Spleen (tissue), 11 donors: ENCODE measurements at regions not wholly inside any gene's neighbourhood (a gene's known extent, or its start where the extent isn't known, plus 50 kb on each side); places are given as distances from the start of the nearest gene placed in this dataset.

Experiments used
- DNase-seq: peaks from one replicate; pipeline ENCODE4 v3.0.0-alpha.2; 2020
- H3K27ac ChIP-seq, 8 donors: fragments of 200-600 bp; sonication (generic) in 7 of 8; 1 replicate in 4 of 8; 2 replicates in 4 of 8; pipeline versions ENCODE4 v1.5.0 to v1.8.0; 2016 to 2021; ENCODE audit warnings: inconsistent platforms in 4 of 8, mild to moderate bottlenecking in 4 of 8, moderate library complexity in 1 of 8
- H3K27me3 ChIP-seq, 7 donors: fragments of 200-600 bp; sonication (generic) in 6 of 7; replicated peaks in 1 of 7; 1 replicate in 4 of 7; 2 replicates in 3 of 7; pipeline versions ENCODE4 v1.5.0 to v1.8.0; 2016 to 2021; ENCODE audit warnings: inconsistent platforms in 3 of 7, mild to moderate bottlenecking in 1 of 7
- H3K36me3 ChIP-seq, 6 donors: fragments of 200-600 bp; sonication (generic) in 5 of 6; 1 replicate in 4 of 6; 2 replicates in 2 of 6; pipeline versions ENCODE4 v1.5.0 to v1.8.0; 2016 to 2021; ENCODE audit warnings: inconsistent platforms in 2 of 6
- H3K4me1 ChIP-seq, 6 donors: fragments of 200-600 bp; sonication (generic) in 5 of 6; 1 replicate in 3 of 6; 2 replicates in 3 of 6; pipeline versions ENCODE4 v1.5.0 to v1.8.0; 2016 to 2021; ENCODE audit warnings: inconsistent platforms in 3 of 6
- H3K4me3 ChIP-seq, 8 donors: fragments of 200-600 bp; sonication (generic) in 7 of 8; 1 replicate in 4 of 8; 2 replicates in 4 of 8; pipeline versions ENCODE4 v1.5.0 to v1.8.0; 2016 to 2021; ENCODE audit warnings: inconsistent platforms in 4 of 8, mild to moderate bottlenecking in 4 of 8, moderate library complexity in 2 of 8
- H3K9me3 ChIP-seq, 8 donors: fragments of 200-600 bp; sonication (generic) in 7 of 8; 1 replicate in 4 of 8; 2 replicates in 4 of 8; pipeline versions ENCODE4 v1.5.0 to v1.8.0; 2016 to 2021; ENCODE audit warnings: inconsistent platforms in 4 of 8
- POLR2A ChIP-seq, 3 donors: fragments of 450-650 bp; IDR thresholded peaks; one replicate each; pipeline ENCODE4 v1.5.1; 2017; ENCODE audit warnings: antibody characterized with exemption in 3 of 3, mild to moderate bottlenecking in 1 of 3
- POLR2AphosphoS5 ChIP-seq, 3 donors: sonication (generic); formaldehyde crosslinking; IDR thresholded peaks; one replicate each; pipeline ENCODE4 v1.5.1; 2017; ENCODE audit warnings: antibody characterized with exemption in 3 of 3
- WGBS, 5 donors: extraction: QIAGEN DNeasy Blood & Tissue Kit in 3 of 5; methylation state at CpG; one replicate each; pipeline versions ENCODE4 v1.1.5 to v1.1.7; 2013 to 2018; 5-methylcytosine and 5-hydroxymethylcytosine counted together
- intact Hi-C: fragments of 100-400 bp; cut with DNase I; formaldehyde crosslinking; loops from one replicate; pipeline ENCODE4 v1.15.0; 2023; ENCODE audit warnings: low total_unique reads
- TF ChIP-seq, protein P1 (sequence below), 11 experiments: fragments of 200-600 bp in 7 of 11; fragments of 450-650 bp in 4 of 11; sonication (generic) in 4 of 11; IDR thresholded peaks in 8 of 11; conservative IDR thresholded peaks in 3 of 11; 1 replicate in 7 of 11; 2 replicates in 4 of 11; pipeline versions ENCODE4 v1.4.0 to v1.8.0; 2016 to 2021; ENCODE audit warnings: antibody characterized with exemption in 11 of 11, inconsistent platforms in 4 of 11, mild to moderate bottlenecking in 1 of 11
- donor health status: healthy with polysubstance abuse.
- donor health status: DM: no; HTN: no; CAD: no; lungs with moderate emphysema.
- donor health status: DM: no; HTN: no; CAD: no.
- donor health status: Bipolar disorder and iron deficiency.
- donor health status: healthy.
- donor health status: DM: no; HTN: no; CAD: no.
- donor health status: DM: yes; HTN: yes; CAD: no.

DNA sequence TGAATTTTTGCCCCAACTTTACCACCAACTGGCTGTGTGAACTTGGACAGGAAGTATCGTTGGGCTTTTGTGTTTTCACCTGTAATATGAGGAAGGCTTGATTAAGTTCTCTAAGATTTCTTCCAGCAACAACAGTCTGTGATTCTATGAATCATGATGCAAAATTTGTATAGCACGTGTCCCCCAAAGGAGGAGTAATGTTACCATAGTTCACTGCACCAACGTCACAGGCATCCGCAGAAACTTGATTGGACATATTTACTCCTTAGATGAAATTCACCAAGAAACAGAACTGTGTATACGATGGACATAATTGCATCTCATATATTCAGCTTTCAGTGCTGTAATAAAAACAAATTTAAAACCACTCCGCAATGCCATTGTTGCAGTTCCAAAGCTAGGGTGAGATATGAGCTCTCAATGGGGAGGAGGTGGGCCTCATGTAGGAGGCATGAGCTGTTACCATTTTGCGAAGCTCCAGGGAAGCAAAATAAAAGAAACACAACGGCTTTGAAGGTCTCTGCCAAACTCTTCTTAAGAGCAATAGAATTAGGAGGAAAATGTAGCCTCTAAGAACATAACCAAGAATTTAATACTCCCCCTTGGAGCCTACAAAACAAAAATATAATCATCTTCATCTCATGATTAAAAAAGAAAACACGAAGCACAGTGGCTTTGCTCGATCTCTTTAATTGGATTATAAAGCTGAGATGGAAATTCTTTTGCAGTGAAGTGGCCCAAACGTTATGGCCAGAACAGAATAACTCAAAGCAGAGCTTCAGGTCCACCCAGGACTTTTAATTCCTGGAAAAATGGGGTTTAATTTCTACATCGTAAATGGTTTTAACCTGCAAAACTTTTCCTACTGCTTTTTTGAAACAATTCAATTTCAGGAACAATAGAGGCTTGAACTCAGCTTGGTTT lies 80.7 kb downstream of the CHST2 start:
- Histone ChIP-seq H3K4me1 (no peaks in the 10 kb centered on the region), H3K27me3 (no peaks in the 10 kb centered on the region), H3K4me3 (no peak overlapping the region), H3K36me3 (no peaks in the 10 kb centered on the region), H3K9me3 (peaks cover 0 to 14% (median 1%) of the 10 kb centered on the region in 8 donors), H3K27ac (no peak overlapping the region)
- intact Hi-C loops, result no loop called here
- DNase-seq, result no peak
- WGBS, 5 donors, result 84 to 90% (median 88%) methylated on average over 12 of the region's 12 CpGs
- no peak for TF ChIP-seq POLR2AphosphoS5 (IDR thresholded peaks at IDR 0.05)
- TF ChIP-seq, protein P1, sequence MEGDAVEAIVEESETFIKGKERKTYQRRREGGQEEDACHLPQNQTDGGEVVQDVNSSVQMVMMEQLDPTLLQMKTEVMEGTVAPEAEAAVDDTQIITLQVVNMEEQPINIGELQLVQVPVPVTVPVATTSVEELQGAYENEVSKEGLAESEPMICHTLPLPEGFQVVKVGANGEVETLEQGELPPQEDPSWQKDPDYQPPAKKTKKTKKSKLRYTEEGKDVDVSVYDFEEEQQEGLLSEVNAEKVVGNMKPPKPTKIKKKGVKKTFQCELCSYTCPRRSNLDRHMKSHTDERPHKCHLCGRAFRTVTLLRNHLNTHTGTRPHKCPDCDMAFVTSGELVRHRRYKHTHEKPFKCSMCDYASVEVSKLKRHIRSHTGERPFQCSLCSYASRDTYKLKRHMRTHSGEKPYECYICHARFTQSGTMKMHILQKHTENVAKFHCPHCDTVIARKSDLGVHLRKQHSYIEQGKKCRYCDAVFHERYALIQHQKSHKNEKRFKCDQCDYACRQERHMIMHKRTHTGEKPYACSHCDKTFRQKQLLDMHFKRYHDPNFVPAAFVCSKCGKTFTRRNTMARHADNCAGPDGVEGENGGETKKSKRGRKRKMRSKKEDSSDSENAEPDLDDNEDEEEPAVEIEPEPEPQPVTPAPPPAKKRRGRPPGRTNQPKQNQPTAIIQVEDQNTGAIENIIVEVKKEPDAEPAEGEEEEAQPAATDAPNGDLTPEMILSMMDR (IDR thresholded peaks at IDR 0.05 in 8 of 11, conservative IDR thresholded peaks at IDR 0.05 in 3 of 11), result no peak
- no peak for TF ChIP-seq POLR2A (IDR thresholded peaks at IDR 0.05)

DNA sequence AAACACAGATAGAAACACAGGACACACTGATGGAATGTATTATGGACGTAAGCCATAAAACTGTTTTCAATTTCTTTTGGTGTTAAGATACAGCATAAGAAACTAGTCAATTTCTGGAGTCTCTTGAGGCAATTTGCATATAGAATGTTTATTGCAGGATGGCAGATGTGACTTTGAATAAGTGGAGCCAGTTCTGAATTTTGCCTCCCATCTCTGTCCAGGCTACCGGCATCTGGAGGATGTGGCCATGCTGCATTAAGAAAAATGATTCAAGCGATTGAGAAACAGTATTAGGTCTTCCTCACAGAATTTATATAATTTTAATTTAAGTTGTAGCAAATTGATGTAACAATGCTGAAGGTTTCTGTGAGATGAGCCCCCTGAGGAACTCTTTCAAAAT lies 81.5 kb downstream of the CHST2 start:
- Histone ChIP-seq H3K27ac (no peak overlapping the region), H3K9me3 (peaks cover 0 to 18% (median 1%) of the 10 kb centered on the region in 8 donors), H3K27me3 (no peaks in the 10 kb centered on the region), H3K4me1 (no peaks in the 10 kb centered on the region), H3K36me3 (no peaks in the 10 kb centered on the region), H3K4me3 (no peak overlapping the region)
- WGBS, 5 donors, result 84 to 89% (median 87%) methylated on average over 3 of the region's 3 CpGs
- TF ChIP-seq, protein P1 (IDR thresholded peaks at IDR 0.05 in 8 of 11, conservative IDR thresholded peaks at IDR 0.05 in 3 of 11), result no peak
- TF ChIP-seq POLR2A (IDR thresholded peaks at IDR 0.05), result no peak
- no peak for TF ChIP-seq POLR2AphosphoS5 (IDR thresholded peaks at IDR 0.05)
- intact Hi-C loops, result no loop called here
- no peak for DNase-seq

DNA sequence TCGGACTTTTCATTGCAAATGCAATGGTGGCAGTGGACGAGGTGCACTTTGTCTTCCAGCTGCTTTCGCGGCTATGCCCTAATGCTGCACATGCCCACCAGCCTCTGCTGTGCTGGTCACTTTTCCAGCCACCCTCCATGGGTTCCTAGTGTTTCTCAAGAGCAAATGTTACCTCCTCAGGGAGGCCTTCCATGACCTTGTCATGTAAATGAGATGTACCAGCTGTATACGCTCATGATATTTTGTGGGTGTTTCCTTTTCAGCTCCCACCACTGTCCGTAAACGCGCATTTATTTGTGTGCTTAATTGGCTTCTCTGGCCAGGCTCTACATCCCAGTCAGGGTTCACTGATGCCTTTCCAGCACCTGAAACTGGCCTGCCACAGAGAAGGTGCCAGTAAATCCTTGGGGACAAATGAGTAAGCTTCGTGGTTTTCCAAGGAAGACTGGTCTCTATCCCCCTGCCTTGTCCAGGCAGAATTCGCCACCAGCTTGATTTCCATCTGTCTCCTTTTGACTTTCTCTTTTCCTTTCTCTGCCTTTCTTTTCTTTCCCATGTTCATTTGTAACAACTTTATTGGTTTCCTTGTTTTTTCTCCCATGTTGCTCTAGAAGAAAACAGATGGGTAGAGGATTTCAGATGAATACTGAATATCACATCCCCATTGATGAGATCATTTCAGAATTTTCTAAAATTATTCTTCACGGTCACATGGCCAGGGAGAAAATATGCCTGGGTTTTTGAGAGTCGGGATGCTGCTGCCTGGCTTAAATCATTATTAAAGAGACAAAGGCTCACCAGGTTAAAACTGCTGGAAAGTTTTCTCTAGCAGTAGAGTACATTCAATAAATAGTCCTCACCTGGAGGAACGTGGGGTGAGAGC lies 82.5 kb downstream of the CHST2 start:
- TF ChIP-seq POLR2A (IDR thresholded peaks at IDR 0.05) (no peak), POLR2AphosphoS5 (IDR thresholded peaks at IDR 0.05) (no peak)
- TF ChIP-seq, protein P1 (IDR thresholded peaks at IDR 0.05 in 8 of 11, conservative IDR thresholded peaks at IDR 0.05 in 3 of 11), result no peak
- Histone ChIP-seq H3K27ac (no peak overlapping the region), H3K36me3 (no peaks in the 10 kb centered on the region), H3K4me1 (peaks cover 0 to 4% (median under 1%) of the 10 kb centered on the region in 6 donors), H3K9me3 (peaks cover 0 to 13% (median 1%) of the 10 kb centered on the region in 8 donors), H3K4me3 (no peak overlapping the region), H3K27me3 (no peaks in the 10 kb centered on the region)
- intact Hi-C loops, result no loop called here
- DNase-seq, result no peak
- 85 to 91% (median 88%) methylated on average over 13 of the region's 13 CpGs for WGBS, 5 donors
